Astrocyte of the cerebellum (primary cell): ENCODE measurements at regions not wholly inside any gene's neighbourhood (a gene's known extent, or its start where the extent isn't known, plus 50 kb on each side); places are given as distances from the start of the nearest gene placed in this dataset.

ENCODE experiments used
- DNase-seq: peaks from one replicate; pipeline ENCODE4 v3.0.0-alpha.2; 2011; ENCODE audit warnings: low read depth
- H3K4me3 ChIP-seq: 2 replicates; pipeline ENCODE4 v1.5.1; 2011; ENCODE audit warnings: mild to moderate bottlenecking, low read depth, low read length, moderate library complexity
- CTCF ChIP-seq: IDR thresholded peaks from 2 replicates; pipeline ENCODE4 v1.5.1; 2012; ENCODE audit warnings: low read length, low read depth, moderate library complexity, mild to moderate bottlenecking; ENCODE audit errors: missing control alignments
- in situ Hi-C: cut with HindIII; loops from 2 replicates; pipeline ENCODE4 v1.10.0; 2017; ENCODE audit warnings: low sequenced_read_pairs

DNA sequence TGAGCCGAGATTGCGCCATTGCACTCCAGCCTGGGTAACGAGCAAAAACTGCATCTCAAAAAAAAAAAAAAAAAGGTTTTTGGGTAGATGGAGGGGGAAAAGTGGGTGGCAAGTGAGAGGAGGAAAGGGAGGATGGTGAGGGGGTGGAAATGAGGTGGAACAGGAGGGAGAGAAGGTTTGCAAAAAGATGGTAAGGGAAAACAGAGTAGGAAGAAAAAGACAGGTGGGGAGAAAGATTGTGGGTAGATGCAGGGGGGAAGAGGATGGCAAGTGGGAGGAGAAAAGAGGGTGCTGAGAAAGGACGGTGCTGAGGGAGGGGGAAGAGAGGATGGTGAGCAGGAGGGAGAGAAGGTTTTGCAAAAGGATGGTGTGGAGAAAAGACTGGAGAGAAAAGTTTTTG, 57.8 kb upstream of the C1QTNF9B start:
- no peak for TF ChIP-seq CTCF
- no peak overlapping the region for H3K4me3 ChIP-seq
- in situ Hi-C loops, result no loop called here
- no peak for DNase-seq

DNA sequence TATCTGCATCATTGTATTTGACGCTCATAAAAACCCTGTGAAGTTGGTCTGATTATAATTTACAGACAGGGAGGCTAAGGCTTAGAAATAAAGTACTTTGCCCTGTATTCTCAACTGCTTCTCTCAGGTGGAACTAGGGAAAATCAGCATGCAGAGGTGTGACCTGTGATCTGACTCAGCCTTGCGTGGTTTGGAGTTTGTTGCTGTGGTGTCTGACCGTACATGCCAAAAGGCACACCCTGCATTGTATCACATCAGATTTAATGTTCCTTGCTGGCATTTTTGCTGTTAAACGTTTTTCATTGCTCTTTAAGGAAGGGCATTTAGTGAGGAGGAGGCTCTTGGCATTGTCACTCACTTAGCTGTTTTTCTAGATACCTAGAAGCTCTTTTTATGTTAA, 58.8 kb upstream of the C1QTNF9B start:
- in situ Hi-C loops, result no loop called here
- no peak for TF ChIP-seq CTCF
- no peak for DNase-seq
- no peak overlapping the region for H3K4me3 ChIP-seq

GRCh38 chr13:23957981-23958380, 60.7 kb upstream of the C1QTNF9B start:
- no peak overlapping the region for H3K4me3 ChIP-seq

GRCh38 chr13:23959231-23959862, 62.0 kb upstream of the C1QTNF9B start:
- no peak overlapping the region for H3K4me3 ChIP-seq
- in situ Hi-C loops, result no loop called here
- DNase-seq, result no peak
- TF ChIP-seq CTCF, result no peak

More at GRCh38 chr13:23957981-23958380, 60.7 kb upstream of the C1QTNF9B start:
- in situ Hi-C loops, result no loop called here
- no peak for TF ChIP-seq CTCF
- DNase-seq, result no peak

DNA sequence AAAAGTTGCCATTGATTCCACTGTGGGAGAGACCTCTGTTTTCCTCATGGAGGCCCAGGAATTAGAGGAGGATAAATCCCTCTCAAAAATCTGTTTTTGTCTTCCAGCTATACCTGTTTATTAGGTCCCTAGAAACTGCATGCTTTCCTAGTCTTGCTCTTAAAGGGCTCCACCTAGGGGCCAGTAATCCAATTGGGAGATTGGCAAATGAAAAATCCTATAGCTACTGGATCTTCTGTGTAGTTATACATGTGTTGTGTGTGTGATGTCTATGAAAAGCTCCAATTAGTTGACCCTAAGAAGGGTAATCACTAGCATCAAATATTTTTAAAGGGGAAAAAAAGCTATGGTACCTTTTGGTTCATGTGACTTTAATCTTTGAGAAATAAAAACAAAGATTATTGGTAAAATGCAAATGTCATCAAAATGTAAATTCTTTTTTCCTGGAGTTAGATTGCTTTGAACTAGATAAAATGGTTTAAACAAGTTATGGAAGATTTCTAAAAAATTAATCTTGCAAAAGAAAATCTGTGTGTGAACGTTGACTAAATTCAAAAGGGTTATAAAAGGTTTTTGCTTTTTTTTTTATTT, 63.4 kb upstream of the C1QTNF9B start:
- DNase-seq, result no peak
- in situ Hi-C loops, result no loop called here
- H3K4me3 ChIP-seq, result no peak overlapping the region
- TF ChIP-seq CTCF, result peak; percentile 91

- DNase-seq, result no peak
- in situ Hi-C loops, result no loop called here
- TF ChIP-seq CTCF, result no peak
- no peak overlapping the region for H3K4me3 ChIP-seq
Observed at GRCh38 chr13:23963184-23963931, 66.1 kb upstream of the C1QTNF9B start.
